ENCODE measurements at regions not wholly inside any gene's neighbourhood (a gene's known extent, or its start where the extent isn't known, plus 50 kb on each side); places are given as distances from the start of the nearest gene placed in this dataset.

DNA sequence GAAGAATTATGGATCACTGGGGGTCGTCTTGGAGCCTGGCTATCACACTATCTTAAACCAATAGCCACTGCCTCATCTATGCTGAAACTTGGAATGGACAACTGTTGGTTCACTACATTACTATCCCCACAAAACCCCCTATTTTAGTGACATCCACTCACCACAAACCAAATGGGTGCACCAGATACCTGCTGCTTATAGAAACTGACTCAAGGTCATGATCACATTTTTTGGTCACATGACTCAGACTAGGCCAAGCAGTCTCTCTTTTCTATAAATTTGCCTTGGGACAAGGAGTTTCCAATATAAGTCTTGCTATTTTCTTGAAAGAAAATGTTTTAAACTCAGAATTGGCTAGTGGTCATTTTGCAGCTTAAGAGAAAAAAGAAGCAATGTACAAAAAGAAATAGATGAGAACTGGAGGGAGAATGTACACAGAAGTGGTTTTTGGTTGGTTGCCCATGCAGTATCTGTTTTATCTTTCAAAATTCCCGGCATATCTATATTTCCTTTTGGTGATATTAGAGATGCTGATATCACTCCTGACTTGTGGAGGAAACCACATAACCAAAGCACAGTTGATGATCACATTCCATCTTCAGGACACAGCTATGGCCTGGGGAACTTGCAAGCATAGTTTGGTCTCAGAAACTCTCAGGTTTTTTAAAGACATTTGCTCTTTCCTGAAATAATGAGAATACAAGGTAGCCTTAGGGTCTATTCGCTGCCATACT is 85.2 kb upstream of the CACNA2D1 start:
- TF ChIP-seq, protein P1, sequence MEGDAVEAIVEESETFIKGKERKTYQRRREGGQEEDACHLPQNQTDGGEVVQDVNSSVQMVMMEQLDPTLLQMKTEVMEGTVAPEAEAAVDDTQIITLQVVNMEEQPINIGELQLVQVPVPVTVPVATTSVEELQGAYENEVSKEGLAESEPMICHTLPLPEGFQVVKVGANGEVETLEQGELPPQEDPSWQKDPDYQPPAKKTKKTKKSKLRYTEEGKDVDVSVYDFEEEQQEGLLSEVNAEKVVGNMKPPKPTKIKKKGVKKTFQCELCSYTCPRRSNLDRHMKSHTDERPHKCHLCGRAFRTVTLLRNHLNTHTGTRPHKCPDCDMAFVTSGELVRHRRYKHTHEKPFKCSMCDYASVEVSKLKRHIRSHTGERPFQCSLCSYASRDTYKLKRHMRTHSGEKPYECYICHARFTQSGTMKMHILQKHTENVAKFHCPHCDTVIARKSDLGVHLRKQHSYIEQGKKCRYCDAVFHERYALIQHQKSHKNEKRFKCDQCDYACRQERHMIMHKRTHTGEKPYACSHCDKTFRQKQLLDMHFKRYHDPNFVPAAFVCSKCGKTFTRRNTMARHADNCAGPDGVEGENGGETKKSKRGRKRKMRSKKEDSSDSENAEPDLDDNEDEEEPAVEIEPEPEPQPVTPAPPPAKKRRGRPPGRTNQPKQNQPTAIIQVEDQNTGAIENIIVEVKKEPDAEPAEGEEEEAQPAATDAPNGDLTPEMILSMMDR (IDR thresholded peaks at IDR 0.05), result no peak
- no peak for TF ChIP-seq POLR2A (IDR thresholded peaks at IDR 0.05)
